Choroid plexus epithelial cell (primary cell): ENCODE measurements at regions not wholly inside any gene's neighbourhood (a gene's known extent, or its start where the extent isn't known, plus 50 kb on each side); places are given as distances from the start of the nearest gene placed in this dataset.

Experiments
- DNase-seq: peaks from one replicate; pipeline ENCODE4 v3.0.0-alpha.2; 2010; ENCODE audit warnings: low read depth
- H3K4me3 ChIP-seq: 2 replicates; pipeline ENCODE4 v1.5.1; 2011; ENCODE audit warnings: low read depth, mild to moderate bottlenecking, control low read depth, low read length, moderate library complexity
- TF ChIP-seq, protein P1 (sequence below): conservative IDR thresholded peaks from 2 replicates; pipeline ENCODE4 v1.5.1; 2011; ENCODE audit warnings: low read depth, mild to moderate bottlenecking, control low read depth, inconsistent platforms, low read length, moderate library complexity

DNA sequence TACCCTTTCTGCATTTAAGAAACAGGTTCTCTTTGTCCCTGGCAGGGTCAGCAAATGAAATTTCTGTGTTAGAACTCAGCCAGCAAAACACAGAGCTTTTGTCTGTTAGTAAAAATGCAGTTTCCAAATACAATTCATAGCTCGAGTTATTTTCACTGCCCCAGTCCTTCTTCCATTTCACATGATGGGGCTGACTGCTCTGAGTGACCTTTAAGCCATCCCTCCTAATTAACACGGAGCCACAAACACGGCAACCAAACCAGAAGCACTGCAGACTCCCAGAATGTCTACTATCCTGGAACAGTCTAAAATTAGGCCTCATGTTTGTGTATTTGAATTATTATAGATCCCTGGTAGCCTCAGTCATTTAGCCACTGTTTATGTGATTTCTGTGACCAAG is 99.1 kb upstream of the RGS4 start:
- no peak overlapping the region for H3K4me3 ChIP-seq
- TF ChIP-seq, protein P1, sequence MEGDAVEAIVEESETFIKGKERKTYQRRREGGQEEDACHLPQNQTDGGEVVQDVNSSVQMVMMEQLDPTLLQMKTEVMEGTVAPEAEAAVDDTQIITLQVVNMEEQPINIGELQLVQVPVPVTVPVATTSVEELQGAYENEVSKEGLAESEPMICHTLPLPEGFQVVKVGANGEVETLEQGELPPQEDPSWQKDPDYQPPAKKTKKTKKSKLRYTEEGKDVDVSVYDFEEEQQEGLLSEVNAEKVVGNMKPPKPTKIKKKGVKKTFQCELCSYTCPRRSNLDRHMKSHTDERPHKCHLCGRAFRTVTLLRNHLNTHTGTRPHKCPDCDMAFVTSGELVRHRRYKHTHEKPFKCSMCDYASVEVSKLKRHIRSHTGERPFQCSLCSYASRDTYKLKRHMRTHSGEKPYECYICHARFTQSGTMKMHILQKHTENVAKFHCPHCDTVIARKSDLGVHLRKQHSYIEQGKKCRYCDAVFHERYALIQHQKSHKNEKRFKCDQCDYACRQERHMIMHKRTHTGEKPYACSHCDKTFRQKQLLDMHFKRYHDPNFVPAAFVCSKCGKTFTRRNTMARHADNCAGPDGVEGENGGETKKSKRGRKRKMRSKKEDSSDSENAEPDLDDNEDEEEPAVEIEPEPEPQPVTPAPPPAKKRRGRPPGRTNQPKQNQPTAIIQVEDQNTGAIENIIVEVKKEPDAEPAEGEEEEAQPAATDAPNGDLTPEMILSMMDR, result no peak
- no peak for DNase-seq

GRCh38 chr1:162966613-162967012 is 102.5 kb upstream of the RGS4 start:
- no peak overlapping the region for H3K4me3 ChIP-seq
- DNase-seq, result no peak
- TF ChIP-seq, protein P1, result no peak

GRCh38 chr1:162964901-162965300 is 103.9 kb upstream of the CCDC190 start:
- no peak for DNase-seq
- H3K4me3 ChIP-seq, result no peak overlapping the region
- TF ChIP-seq, protein P1, result no peak

DNA sequence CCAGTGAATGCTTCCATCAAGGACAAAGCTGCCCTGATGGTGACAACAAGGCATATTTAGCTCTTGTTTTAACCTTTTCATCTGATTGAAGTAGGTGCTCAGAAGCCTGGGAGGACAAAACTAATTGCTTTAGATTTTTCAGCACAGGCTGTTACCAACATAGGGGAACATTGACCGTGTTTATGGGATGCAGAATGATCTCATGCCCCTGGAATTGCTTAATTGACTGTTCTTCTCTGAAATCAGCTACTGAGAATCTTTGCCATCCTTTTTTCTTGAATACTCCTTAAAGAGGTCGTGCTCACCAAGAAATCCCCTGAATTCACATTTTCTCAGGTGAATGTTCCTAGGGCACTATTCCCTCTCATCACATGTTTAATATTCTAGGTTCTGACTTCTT is 95.9 kb upstream of the CCDC190 start:
- peak; percentile 56 for DNase-seq
- H3K4me3 ChIP-seq, result no peak overlapping the region
- TF ChIP-seq, protein P1, result no peak

- peak; percentile 60 for DNase-seq
- TF ChIP-seq, protein P1, result no peak
- no peak overlapping the region for H3K4me3 ChIP-seq
Observed at GRCh38 chr1:162954824-162955223, 93.8 kb upstream of the CCDC190 start.

DNA sequence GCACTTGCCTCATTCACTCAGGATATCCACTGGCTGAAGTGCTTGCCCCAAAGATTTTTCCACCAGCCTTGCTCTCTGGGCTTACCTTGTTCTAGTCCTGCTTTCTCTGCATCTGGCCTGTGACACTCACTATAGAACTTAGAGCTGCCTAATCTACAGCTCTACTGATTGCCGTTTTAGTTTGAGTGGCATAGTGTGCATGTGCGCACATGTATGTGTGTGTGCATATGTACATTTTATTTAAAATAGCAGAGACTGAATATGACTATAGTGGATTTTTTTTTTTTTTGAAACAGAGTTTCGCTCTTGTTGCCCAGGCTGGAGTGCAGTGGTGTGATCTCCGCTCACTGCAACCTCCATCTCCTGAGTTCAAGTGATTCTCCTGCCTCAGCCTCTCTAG is 92.0 kb upstream of the CCDC190 start:
- TF ChIP-seq, protein P1, result no peak
- no peak for DNase-seq
- no peak overlapping the region for H3K4me3 ChIP-seq

DNA sequence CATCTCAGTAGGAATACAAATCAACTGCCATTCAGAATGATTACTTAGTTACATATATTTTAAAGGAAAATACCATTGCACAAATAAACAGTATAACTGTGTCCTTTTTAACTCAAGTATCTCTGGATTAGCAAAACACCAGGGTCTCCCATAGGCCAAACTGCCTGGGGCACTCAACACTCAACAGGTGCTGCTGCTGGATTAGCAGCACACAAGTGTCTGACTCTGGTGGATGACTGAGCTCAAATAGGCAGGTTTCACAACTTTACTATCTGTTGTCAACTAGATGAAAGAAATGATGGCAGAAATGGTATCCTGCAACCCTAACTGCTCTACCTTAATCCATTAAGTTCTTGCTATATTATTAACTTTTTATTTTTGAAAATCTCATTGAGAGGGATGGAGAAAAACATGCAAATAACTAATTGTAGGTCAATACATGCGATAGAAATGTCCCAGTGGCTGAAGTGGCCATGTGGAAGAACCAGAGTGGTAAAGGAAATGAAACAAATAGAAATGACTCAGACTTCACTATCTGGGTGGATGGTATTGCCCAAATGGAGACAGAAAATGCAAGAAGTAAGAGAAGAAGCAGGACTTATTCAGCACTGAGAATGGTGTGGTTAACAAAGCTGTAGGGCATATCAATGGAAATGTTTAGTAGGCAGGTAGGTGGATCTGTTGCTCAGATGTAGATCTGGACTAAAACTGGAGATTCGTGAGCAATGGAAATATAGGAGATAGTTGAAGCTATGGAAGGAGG is 90.8 kb upstream of the CCDC190 start:
- no peak overlapping the region for H3K4me3 ChIP-seq
- DNase-seq, result peak; percentile 23
- TF ChIP-seq, protein P1, result no peak
